Left renal pelvis (tissue), 4 donors: ENCODE measurements at regions not wholly inside any gene's neighbourhood (a gene's known extent, or its start where the extent isn't known, plus 50 kb on each side); places are given as distances from the start of the nearest gene placed in this dataset.
"Not testable (repeated sequence)": the region's sequence is repeated elsewhere in the genome, so short reads cannot be mapped to it uniquely, and the experiment has no call there.

Source experiments
- DNase-seq, 4 donors: peaks; one replicate each; pipeline ENCODE4 v3.0.0-alpha.2; 2013; ENCODE audit warnings: low read depth in 4 of 4, low spot score in 3 of 4

DNA sequence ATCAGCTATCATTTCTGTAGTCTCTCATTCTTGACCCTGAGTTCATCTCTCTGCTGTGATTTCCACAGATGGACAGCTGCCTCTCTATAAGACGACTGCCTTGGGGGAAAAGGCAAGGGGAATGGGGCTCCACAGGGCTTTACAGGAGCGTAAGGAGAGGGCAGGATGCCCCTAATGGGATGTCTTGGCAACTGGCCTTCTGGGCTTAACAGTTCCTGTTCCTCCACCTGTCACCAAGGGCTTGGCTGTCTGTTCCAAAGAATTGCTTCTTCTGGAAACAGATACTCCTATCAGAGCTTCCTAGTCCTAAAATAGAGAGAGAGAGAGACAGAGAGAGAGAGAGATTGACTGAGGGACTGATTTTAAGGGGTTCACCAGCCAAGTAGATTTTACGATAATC lies 181.9 kb downstream of the TMEM200A start:
- DNase-seq, result no peak

DNA sequence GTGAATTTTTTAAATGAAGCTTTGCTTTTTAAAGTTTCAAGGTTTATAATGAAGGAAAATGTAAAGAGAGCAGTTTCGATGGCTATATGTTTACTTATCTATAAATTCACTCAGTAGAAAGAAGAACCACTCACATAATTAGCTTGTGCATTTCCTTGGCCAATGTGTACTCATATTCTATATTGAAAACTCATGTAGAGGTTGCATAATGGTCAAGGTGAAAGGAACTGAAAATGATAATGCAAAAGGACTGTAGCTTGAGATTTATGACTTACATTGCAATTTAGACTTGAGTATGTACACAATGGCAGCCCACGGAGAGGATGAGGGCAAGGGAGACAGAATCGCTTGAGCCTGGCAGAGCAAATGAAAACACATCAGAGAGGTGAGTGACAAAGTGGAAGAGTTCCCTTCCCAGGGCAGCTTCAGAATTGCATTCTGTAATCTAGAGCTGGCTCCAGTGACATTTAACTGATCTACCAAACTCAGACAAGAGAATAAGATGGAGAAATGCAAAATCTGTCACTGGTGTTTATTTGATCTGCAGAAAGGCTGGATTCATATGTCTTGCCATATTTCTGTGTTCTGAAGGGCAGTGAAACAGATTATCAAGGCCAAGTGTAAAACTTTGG lies 191.8 kb downstream of the TMEM200A start:
- no peak for DNase-seq

DNA sequence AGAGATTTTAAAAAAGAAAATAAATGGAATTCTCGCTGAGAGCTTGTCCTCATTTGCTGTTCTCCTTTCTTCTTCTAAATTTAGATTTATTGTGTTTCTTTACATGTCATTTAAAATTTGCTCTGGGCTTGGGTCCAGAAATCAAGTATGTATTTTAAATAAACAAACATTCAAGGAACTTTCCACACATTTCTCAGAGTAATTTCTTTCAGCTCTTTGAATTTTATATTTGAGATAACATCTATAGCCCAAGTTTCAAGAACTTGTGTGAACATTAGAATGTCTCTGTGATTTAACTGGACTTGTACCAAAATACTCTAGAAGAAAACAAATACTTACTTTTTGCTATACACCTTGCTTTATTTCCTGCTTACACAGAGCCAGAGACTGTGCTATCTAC lies 192.3 kb downstream of the TMEM200A start:
- DNase-seq, result no peak

DNA sequence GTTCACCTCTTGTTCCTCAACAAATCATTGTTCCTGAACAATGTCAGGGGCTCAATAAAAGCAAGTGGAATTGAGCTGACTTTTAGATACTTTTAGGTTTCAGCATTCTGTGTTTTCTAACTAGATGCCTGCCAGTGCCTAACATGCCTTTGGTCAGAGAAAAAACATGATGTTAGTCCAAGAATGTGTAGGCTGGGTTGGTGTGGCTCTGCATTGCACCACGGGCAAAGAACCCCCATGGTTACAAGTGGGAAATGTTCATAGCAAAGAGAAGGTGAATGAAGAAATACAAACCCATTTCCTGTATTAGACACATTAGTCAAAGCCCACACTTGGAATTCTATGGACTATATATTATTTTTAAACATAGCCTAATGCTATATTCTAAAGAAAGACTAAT lies 193.3 kb downstream of the TMEM200A start:
- DNase-seq, result no peak

DNA sequence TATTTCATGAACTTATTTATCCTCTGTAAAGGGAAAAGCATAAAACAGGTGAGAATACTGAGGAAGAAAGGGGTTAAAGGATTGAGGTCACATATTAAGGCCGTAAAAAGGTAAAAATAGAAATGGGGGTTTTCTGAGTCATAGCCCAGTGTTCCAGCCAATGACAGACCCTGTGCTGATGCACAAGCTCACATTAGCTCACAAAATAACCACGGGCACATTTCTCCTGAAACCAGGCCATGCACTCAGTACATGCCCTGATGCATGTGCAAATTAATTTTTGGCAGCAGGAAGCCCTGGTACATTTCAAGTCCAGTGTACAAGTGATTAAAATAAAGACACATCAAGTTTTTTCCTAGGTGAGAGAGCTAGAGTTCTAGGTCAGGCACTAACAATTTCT lies 194.4 kb downstream of the TMEM200A start:
- no peak for DNase-seq

DNA sequence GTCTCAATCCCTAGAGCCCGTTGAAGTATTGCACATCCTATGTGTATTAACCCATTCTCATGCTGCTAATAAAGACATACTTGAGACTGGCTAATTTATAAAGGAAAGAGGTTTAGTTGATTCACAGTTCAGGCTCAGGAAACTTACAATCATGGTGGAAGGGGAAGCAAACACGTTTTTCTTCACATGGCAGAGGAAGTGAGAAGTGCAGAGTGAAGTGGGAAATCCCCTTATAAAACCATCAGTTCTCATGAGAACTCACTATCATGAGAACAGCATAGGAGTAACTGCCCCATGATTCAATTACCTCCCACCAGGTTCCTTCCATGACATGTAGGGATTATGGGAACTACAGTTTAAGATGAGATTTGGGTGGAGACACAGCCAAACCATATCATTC lies 195.3 kb downstream of the TMEM200A start:
- not testable (repeated sequence) for DNase-seq

DNA sequence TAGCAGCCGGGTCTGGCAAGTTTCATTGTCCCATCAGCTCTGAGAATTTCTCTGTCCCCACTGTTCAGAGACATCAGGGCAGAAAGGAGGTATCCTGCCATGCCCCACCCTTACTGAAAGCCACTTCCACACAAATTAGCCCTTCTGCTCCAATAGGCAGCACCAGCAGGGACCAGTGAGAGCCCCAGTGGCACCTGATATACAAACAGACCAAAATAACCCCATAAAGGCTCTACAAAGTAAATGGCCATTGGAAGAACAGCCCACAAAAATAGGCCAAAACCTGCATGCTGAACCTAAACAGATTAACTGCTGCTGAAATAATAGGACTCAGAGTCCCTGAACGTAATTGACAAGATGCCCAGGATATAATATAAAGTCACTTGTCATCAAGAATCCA lies 199.9 kb downstream of the TMEM200A start:
- DNase-seq, result no peak

DNA sequence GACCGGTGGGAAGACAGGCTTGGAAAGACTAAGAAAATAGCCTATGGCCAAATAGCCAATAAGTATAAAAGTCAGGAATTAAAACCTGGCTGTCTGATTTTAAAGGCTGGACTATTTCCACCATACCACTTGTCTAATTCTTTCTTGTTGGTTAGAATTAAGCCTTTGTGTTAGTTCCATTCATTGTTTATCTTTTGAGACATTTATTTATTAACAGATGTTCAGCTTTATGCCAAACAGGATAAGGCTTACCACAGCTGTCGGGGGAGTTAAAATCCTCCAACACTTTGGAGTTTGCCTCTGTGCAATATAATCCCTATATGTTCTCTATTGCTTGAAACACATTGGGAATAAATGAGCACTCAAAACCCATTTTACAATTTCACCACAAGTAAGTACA lies 208.3 kb downstream of the TMEM200A start:
- DNase-seq, result no peak

DNA sequence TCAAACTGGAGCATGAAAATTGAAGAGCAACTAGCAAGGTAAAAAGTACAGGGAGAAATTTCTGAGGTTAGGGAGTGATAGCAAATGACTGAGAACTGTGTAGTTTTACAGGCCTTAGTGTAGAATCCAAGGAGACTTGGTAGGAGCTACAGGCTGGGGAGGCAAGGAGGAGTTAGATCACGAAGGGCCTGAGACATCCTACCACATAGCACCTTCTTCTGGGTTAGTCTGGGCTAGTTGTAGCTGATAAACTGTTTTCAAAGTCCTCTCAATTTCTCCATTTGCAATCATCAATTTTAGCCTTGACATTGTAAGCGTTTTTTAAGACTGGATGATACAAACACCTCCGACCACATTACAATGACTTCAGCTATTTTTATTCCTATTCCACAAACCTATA lies 209.7 kb downstream of the TMEM200A start:
- no peak for DNase-seq

DNA sequence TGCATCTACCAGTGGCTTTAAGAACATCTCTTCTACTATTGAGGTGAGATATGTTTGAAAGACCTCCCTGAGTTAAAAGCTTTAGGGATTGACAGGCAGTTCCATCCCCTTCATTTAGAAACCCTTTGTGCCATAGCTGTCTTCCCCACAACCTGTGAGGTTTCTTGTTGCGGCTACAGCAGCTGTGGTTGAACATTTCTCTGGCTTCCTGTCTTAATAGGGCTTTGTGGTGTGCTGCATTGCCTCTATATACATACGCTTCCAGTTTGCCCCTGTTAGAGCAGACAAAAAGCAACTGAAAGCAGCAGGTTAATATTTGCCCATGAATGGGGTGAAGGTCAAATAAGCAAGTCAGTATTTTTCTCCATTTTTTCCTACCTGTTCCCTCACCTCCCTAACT lies 210.2 kb downstream of the TMEM200A start:
- DNase-seq, result no peak

DNA sequence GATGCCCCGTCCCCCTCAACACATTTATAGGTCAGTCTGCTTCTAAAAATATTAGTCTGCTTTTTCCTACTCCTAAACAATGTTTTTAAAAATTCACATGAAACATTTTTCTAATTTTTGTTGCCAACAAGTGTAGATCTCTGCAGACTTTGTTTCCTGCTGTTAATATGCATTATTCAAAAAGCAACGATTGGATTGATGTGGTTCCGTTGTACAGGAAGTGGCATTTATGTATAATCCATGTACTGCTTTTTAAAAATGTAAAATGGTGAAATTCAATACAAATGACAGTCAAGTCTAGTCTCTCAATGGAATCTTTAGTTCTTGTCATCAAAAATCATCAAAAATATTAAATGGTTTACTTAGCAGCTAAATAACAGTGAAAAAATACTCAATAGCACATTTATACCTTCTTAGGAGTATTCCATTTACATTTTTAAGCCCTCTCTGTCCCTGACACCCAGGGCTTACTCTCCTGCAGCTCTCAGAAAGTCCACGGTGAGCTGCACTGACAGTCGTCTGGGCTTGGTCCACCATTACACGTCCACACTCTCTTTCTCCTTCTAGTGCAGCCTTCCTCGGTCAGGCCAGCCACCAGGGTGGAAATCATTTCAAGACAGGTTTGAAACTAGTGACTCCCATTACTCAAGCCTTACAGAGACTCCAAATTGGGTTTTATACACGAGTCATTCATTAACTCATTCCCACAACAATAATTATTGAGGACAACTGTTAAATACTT lies 211.5 kb downstream of the TMEM200A start:
- DNase-seq, result no peak

DNA sequence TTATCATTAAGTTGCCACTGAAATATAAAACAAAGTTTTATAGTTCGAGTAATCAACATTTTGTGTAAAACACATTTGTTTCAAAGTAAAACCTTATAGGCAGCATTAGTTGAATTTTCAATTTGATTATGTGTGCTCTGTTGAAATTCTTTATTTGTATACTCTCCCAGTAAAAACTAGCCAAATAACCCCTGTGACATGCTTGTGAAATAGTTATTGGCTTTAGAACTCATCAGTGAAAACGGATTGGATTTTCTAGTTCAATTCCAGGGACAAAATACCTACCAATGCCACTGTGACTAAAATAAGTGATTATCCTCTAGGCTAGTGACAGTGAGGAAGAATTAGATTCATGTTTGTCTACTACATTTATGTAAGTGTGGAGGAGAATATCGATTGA lies 212.9 kb downstream of the TMEM200A start:
- DNase-seq, result no peak

DNA sequence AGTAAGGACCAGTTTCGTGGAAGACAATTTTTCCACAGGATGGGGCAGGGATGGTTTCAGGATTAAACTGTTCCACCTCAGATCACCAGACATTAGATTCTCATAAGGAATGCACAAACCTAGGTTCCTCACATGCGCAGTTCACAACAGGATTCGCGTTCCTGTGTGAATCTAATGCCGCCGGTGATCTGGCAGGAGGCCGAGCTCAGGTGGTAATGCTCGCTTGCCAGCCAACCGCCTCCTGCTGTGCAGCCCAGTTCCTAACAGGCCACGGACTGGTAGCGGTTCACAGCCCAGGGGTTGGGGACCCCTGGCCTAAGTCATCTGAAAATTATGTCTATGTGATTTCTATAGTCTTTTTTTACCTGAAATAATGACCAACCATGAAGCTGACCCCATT lies 217.5 kb downstream of the TMEM200A start:
- no peak for DNase-seq

DNA sequence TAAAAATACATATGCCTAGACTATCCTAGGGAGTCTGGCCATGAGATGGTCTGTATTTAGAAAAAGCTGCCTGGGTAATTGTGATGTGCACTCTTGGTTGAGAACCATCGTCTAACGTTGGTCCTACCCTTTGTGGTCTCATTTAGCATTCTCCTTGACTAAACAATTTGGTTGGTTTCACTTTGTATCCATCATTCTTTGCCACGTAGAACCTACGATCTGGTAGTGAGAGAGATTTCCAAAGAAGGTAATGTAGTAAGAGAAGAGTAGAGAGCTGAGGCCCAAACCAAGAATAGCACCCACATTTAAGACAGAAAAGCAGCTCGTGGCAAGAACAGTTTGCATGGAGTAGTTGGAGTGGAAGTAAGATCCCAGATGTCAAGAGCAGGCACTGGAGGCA lies 219.8 kb downstream of the TMEM200A start:
- no peak for DNase-seq

DNA sequence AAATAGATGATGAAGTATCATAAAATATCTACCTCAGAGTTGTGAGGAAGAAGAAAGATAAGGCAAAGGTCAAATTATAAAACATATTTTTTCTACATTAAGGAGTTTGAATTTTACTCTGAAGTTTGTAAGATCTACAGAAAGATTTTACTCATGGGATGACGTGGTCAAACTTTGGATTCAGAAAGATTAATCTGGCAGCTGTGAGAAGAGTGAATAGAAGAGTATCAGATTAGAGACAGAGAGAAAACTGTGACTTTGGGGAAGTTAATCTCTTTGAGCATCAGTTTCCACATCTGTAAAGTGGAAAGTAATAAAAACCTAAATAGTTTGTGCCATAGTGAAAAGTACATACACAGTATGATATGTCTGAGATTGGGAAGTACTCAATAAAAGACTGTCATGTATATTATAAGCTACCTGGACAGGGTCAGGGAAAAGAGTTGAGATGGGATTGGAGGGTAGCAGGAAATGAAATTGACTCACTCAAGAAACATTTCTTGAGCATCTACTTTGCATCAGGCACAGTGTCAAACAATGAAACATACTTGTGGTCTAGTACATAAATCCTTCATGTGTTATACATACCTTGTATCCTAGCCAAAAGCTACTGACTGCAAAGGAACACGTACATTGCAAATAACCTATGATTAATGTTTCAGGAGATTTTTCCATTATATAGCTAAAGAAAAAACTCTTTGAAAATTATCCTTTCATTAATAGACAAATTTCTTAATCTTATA lies 222.1 kb downstream of the TMEM200A start:
- DNase-seq, result no peak

DNA sequence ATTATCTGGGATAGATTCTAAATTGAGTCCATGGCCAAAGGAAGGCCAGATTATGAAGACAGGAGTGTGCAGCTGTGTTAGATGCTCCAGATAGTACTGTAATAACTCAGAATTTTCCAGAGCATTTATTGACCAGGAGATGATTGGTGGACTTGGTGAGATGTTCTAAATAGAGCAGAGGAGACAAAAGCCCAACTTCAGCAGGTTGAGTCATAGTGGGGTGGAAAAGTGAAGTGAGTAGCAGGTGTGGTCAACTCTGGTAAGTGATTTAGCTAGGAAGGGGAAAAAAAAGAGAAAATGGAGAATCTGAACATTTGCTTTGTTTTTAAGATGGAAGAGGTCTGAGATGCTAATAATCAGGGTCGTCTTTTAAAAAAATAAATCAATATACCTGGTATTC lies 227.4 kb downstream of the TMEM200A start:
- DNase-seq, result no peak

DNA sequence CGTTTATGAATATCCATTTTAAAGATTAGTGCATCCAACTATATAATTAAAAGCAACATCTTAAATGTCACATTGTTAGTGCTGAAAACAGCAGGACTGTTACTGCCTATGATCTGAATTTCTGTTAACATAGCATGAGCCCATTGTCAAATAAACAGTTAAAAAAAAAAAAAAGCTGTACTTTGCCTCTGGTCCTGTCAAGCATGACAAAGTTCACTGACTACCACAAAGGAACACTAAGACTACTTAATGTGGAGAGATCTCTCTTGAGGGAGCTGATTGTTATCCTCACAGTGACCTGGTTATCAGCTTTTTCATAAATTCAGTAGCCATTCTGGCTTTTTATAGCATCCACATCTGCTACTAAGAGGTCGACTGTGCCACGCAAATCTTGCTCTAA lies 228.1 kb downstream of the TMEM200A start:
- DNase-seq, result no peak

DNA sequence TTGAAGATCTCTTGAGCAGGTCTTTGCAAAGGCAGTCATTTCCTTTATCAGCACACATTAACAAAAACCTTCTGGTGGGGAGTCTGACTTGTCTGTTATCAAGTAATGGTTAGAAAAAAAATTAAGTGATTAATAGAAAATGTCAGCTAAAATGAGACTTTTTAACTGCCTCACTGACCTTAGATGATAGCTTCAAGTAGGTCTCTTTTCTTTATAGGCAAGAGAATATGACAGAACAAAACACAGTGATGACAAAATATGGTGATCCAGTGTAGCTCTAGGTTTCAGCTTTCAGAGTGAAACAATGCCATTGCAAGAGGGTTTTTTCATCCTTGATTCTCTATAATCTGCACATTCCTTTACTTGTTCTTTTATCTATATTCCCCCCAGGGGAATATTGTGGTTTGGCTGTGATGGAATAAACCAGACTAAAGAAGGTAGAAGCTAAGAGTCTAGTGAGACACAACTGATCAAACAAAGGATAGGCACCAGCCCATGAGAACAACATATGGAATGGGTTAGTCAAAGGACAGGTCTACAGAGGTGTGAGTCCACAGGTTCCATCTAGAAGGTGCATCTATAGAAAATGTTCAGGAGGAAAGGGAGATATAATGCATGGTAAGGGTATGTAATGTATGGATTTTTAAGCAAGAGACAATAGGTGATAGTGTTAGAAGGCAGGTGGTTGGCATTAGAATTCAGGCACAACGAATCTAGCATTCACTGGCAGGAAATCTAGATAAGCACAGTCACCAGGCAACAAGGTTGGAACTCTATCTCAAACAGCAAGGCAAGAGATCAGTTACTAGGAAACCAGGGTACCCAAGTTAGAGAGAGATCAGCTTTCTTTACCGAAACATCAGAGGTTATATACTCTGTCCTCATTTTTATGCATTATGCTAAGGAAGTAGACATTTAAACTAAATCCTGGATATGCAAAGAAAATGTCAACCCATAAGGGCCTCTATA lies 228.9 kb upstream of the SMLR1 start:
- DNase-seq, result no peak

DNA sequence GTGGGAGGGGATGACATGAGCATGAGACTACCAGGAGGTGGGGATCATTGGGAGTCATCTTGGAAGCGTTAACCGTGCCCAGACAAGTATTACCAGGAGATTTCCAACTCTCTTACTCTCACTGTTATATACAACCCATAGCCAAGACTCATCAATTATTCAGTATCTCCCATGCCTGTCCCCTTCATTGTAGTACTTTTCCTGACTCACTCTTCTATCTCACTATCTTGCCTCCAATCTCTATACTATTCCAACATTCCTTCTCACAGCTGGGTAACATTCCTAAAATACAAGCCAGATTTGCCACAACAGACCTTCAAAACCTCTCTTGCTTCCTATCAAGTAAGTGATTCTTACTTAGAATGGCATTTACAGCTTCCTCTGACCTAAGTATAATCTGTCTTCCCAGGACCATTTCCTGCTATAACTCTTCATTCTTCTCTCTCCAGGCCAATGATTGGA lies 226.3 kb upstream of the SMLR1 start:
- no peak for DNase-seq

DNA sequence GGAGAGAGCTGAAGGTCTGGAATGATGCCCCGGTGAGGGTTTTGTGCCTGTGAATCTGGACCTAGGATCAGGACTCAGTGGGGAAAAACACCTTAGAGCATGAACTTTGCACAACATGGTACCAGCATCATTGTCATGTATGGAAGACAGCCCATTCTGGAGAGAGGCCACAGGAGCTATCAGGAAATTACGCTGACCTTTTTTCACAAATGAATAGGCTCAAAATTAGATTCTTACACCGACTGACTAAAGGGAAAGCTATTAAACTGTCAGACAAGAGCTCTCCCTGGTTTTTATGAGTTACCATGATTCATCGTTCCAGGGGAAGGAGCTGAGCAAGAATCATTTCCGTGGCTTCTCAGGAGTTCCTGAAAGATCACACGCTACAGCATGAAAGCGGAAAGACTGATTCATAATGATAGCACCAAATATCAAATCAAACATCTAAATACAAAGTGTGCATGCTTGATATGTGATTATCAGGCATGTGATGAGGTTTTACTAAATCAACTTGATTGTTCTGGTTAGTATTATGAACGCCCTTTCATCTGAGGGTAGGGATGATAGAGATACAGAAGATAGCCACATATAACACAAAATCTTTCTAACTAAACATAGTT lies 224.9 kb upstream of the SMLR1 start:
- DNase-seq, result peak in 2 of 4 donors; percentile 12 to 22
